ENCODE measurements at regions not wholly inside any gene's neighbourhood (a gene's known extent, or its start where the extent isn't known, plus 50 kb on each side); places are given as distances from the start of the nearest gene placed in this dataset.

- TF ChIP-seq, protein P1, sequence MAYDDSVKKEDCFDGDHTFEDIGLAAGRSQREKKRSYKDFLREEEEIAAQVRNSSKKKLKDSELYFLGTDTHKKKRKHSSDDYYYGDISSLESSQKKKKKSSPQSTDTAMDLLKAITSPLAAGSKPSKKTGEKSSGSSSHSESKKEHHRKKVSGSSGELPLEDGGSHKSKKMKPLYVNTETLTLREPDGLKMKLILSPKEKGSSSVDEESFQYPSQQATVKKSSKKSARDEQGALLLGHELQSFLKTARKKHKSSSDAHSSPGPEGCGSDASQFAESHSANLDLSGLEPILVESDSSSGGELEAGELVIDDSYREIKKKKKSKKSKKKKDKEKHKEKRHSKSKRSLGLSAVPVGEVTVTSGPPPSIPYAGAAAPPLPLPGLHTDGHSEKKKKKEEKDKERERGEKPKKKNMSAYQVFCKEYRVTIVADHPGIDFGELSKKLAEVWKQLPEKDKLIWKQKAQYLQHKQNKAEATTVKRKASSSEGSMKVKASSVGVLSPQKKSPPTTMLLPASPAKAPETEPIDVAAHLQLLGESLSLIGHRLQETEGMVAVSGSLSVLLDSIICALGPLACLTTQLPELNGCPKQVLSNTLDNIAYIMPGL (CRISPR knock-in tag; IDR thresholded peaks at IDR 0.05) = no peak
- TF ChIP-seq TRIM28 (IDR thresholded peaks at IDR 0.05) (no peak), ZNF609 (CRISPR knock-in tag; IDR thresholded peaks at IDR 0.05; ENCODE audit: borderline replicate concordance) (no peak), MCM5 (IDR thresholded peaks at IDR 0.05; ENCODE audit: low read depth) (no peak), CHD1 (IDR thresholded peaks at IDR 0.05; ENCODE audit: low read length) (no peak)
Observed at GRCh38 chr2:150234787-150235446, 252.6 kb downstream of the RND3 start (continued).

All from K562 (cell line).